ENCODE measurements at regions not wholly inside any gene's neighbourhood (a gene's known extent, or its start where the extent isn't known, plus 50 kb on each side); places are given as distances from the start of the nearest gene placed in this dataset.

DNA sequence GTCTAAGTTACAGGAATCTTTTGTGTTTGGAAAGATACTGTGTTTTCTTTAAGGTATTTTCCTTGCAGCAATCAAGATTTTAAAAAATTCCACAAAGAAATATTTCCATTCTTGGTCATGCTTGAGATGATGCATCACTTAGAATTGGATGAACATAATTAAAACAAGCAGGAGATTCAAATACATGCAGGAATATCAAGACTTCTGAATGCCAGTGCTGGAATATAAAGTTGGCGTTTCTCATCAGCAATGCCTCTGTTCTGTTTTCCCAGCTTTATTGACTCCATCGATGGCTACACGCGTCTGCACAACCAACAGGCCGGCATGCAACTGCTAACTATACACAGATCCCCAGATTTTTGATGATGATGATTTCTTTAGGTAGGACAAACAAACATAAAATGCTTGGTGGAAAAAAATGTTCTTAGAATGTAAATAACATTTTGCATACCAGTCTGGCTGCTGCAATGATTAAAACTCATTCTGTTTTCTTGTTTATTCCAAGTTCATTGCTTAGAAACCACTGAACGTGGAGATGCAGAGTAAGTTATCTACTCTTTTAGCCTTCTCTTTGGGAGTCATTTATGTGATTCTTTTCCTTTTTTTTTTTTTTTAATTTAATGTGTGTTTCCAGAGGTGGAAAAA, 91.3 kb upstream of the FAM171A1 start:
- Histone ChIP-seq H3K4me3 (no peak overlapping the region), H3K4me1 (ENCODE audit: low read depth) (no peaks in the 10 kb centered on the region), H3K36me3 (no peaks in the 10 kb centered on the region), H3K9me3 (ENCODE audit: low read depth) (no peaks in the 10 kb centered on the region), H3K27me3 (no peaks in the 10 kb centered on the region), H3K27ac (no peak overlapping the region)
- DNase-seq (ENCODE audit: low read depth in 1 of 2, low spot score in 1 of 2), result no peak
- TF ChIP-seq, protein P1, sequence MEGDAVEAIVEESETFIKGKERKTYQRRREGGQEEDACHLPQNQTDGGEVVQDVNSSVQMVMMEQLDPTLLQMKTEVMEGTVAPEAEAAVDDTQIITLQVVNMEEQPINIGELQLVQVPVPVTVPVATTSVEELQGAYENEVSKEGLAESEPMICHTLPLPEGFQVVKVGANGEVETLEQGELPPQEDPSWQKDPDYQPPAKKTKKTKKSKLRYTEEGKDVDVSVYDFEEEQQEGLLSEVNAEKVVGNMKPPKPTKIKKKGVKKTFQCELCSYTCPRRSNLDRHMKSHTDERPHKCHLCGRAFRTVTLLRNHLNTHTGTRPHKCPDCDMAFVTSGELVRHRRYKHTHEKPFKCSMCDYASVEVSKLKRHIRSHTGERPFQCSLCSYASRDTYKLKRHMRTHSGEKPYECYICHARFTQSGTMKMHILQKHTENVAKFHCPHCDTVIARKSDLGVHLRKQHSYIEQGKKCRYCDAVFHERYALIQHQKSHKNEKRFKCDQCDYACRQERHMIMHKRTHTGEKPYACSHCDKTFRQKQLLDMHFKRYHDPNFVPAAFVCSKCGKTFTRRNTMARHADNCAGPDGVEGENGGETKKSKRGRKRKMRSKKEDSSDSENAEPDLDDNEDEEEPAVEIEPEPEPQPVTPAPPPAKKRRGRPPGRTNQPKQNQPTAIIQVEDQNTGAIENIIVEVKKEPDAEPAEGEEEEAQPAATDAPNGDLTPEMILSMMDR (IDR thresholded peaks at IDR 0.05; ENCODE audit: low read depth, low read length), result no peak

DNA sequence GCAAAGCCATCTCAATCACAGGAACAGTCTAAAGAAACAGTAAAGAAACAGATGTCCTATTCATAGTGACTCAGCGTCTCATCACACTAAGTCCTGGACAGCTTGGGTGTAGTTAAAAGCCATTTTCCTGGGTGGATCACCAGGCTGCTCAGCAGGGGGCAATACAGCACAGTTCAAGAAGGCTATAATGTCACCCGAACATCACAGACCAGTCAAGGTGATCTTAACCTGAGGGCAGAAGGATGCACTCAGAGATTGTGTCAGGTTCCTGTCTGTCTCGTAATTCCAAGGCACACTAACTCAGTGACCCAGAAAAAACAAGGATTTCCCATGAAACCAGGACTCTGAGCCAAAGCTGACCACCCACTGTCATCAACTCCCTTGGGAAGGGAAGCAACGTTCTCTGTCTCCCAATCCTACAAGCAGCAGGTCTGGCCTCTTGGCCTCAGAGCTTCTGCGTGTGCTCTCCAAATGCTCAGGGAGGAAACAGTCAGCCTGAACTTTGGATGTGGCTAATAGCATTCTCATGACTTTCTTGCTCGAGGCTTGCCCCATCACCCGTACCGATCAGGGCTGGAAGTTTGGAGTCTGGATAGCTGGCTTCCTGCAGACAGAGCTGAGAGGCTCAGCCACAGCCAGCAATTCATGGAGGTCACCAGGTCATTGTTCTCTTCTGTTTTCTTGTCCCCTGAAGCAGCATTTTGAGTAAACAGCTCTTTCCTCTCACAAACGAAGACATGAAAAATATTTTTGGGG, 90.4 kb upstream of the FAM171A1 start:
- TF ChIP-seq, protein P1 (IDR thresholded peaks at IDR 0.05; ENCODE audit: low read depth, low read length), result peak; percentile 50
- Histone ChIP-seq H3K27ac (no peak overlapping the region), H3K27me3 (no peaks in the 10 kb centered on the region), H3K9me3 (ENCODE audit: low read depth) (no peaks in the 10 kb centered on the region), H3K4me3 (no peak overlapping the region), H3K36me3 (no peaks in the 10 kb centered on the region), H3K4me1 (ENCODE audit: low read depth) (no peaks in the 10 kb centered on the region)
- DNase-seq (ENCODE audit: low read depth in 1 of 2, low spot score in 1 of 2), result peak in 1 of 2 donors; percentile 59

DNA sequence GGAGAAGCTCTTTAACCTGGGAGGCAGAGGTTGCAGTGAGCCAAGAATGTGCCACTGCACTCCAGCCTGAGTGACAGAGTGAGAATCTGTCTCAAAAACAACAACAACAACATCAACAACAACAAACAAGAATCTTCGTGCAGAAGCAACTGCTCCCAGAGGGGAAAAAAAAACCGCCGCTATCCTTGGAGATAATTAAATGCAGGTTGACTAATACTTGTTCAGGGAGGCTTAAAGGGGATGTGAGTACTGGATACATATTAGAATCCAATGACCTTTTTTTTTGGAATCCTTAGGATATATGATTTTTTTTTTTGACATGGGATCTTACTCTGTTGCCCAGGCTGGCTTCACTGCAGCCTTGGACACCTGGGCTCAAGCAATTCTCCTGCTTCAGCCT, 89.6 kb upstream of the FAM171A1 start:
- Histone ChIP-seq H3K27ac (no peak overlapping the region), H3K9me3 (ENCODE audit: low read depth) (no peaks in the 10 kb centered on the region), H3K4me1 (ENCODE audit: low read depth) (no peaks in the 10 kb centered on the region), H3K36me3 (no peaks in the 10 kb centered on the region), H3K27me3 (no peaks in the 10 kb centered on the region), H3K4me3 (no peak overlapping the region)
- no peak for DNase-seq (ENCODE audit: low read depth in 1 of 2, low spot score in 1 of 2)
- TF ChIP-seq, protein P1 (IDR thresholded peaks at IDR 0.05; ENCODE audit: low read depth, low read length), result no peak

DNA sequence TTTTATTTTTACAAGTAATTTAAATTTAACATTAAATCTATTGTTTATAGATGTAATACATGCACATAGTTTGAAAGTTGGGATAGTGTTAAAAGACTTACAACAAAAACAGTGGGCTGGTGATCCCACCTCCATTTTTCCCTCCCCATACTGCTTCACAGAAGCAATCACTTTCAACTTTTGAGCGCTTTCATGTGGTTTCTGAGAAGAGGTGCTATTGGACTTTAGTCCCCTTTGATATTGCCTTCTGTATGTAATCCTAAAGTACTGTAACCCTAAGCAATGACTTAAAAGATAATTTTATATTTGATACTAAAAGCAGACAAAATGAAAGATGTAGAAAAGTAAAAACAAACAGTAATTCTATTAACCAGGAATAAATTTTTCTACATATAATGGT, 88.1 kb upstream of the FAM171A1 start:
- no peak for DNase-seq (ENCODE audit: low read depth in 1 of 2, low spot score in 1 of 2)
- H3K36me3 ChIP-seq, result no peaks in the 10 kb centered on the region
- no peaks in the 10 kb centered on the region for H3K27me3 ChIP-seq
- no peaks in the 10 kb centered on the region for H3K9me3 ChIP-seq (ENCODE audit: low read depth)
- H3K4me1 ChIP-seq (ENCODE audit: low read depth), result no peaks in the 10 kb centered on the region
- no peak overlapping the region for H3K4me3 ChIP-seq
- no peak overlapping the region for H3K27ac ChIP-seq
- TF ChIP-seq, protein P1 (IDR thresholded peaks at IDR 0.05; ENCODE audit: low read depth, low read length), result no peak

DNA sequence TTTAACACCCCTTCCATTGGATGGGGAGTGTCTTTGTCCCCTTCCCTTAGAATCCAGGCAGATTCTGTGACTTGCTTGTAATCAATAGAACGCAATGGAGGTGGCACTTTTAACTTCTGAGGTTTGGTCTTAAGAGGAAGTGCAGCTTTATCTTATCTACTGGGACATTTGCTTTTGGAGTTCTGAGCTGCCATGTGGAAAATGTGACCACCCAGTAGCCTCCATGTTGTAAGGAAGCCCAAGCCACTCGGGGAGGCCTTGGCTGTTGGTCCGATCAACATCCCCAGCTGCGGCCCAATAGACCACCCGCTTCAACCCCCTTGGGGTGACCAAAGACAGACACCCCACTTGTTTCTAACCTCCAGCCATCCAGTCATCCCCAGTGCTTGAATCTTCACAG, 86.3 kb upstream of the FAM171A1 start:
- Histone ChIP-seq H3K4me3 (no peak overlapping the region), H3K27me3 (no peaks in the 10 kb centered on the region), H3K36me3 (no peaks in the 10 kb centered on the region), H3K27ac (no peak overlapping the region), H3K4me1 (ENCODE audit: low read depth) (no peaks in the 10 kb centered on the region), H3K9me3 (ENCODE audit: low read depth) (no peaks in the 10 kb centered on the region)
- TF ChIP-seq, protein P1 (IDR thresholded peaks at IDR 0.05; ENCODE audit: low read depth, low read length), result no peak
- no peak for DNase-seq (ENCODE audit: low read depth in 1 of 2, low spot score in 1 of 2)
